AG04450 (cell line): ENCODE measurements at regions not wholly inside any gene's neighbourhood (a gene's known extent, or its start where the extent isn't known, plus 50 kb on each side); places are given as distances from the start of the nearest gene placed in this dataset.

Experiments
- CTCF ChIA-PET: fragments of 300-600, 350-600 bp; formaldehyde crosslinking; extraction: SDS; loops from one replicate; lab custom pipeline; 2022; ENCODE audit warnings: antibody characterized with exemption, inconsistent platforms; lab: Charles Lee
- POLR2A ChIA-PET: fragments of 350-600 bp; formaldehyde crosslinking; extraction: SDS; loops from one replicate; lab custom pipeline; 2021; ENCODE audit warnings: antibody characterized with exemption, inconsistent platforms; lab: Yijun Ruan, JAX
- DNase-seq: peaks from one replicate; pipeline ENCODE4 v3.0.0-alpha.2; 2011; ENCODE audit warnings: low read depth, low spot score
- H3K27ac ChIP-seq: one replicate; pipeline ENCODE4 v1.5.1; 2012; ENCODE audit warnings: low read depth, low read length, control low read depth
- H3K27me3 ChIP-seq: one replicate; pipeline ENCODE4 v1.6.0; 2012; ENCODE audit warnings: low read length; ENCODE audit not compliant: control insufficient read depth, insufficient read depth
- H3K4me3 ChIP-seq: 2 replicates; pipeline ENCODE4 v1.5.1; 2011; ENCODE audit warnings: mild to moderate bottlenecking, low read depth, low read length, control low read depth
- H3K9me3 ChIP-seq: 2 replicates; pipeline ENCODE4 v1.5.1; 2012; ENCODE audit warnings: low read length; ENCODE audit not compliant: control insufficient read depth, insufficient read depth
- CTCF ChIP-seq: IDR thresholded peaks from 2 replicates; pipeline ENCODE4 v1.5.1; 2011; ENCODE audit warnings: low read depth, low read length, control low read depth, inconsistent platforms

- ChIA-PET POLR2A (no interaction called here), CTCF (no interaction called here)
- Histone ChIP-seq H3K9me3 (no peaks in the 10 kb centered on the region), H3K27me3 (no peaks in the 10 kb centered on the region), H3K4me3 (no peak overlapping the region), H3K27ac (no peak overlapping the region)
- DNase-seq, result no peak
- TF ChIP-seq CTCF, result no peak
These were observed 55.2 kb upstream of the TMEM215 start for GRCh38 chr9:32728181-32728580.
